Cardiac muscle cell (in vitro differentiated cells and primary cell): ENCODE measurements at regions not wholly inside any gene's neighbourhood (a gene's known extent, or its start where the extent isn't known, plus 50 kb on each side); places are given as distances from the start of the nearest gene placed in this dataset.

Experiments used
- DNase-seq, 2 donors: peaks; one replicate each; pipeline versions ENCODE4 v3.0.0 to v3.0.0-alpha.2; 2010 to 2017; ENCODE audit warnings: low read depth in 1 of 2, low spot score in 1 of 2
- H3K27ac ChIP-seq: fragments of 200-600 bp; sonication (generic); 2 replicates; pipeline ENCODE4 v1.5.1; 2016
- H3K27me3 ChIP-seq: fragments of 200-600 bp; sonication (generic); 2 replicates; pipeline ENCODE4 v1.6.0; 2016; ENCODE audit warnings: control low read depth
- H3K36me3 ChIP-seq: fragments of 200-600 bp; sonication (generic); 2 replicates; pipeline ENCODE4 v1.5.1; 2016; ENCODE audit warnings: control low read depth
- H3K4me1 ChIP-seq: fragments of 200-600 bp; sonication (generic); 2 replicates; pipeline ENCODE4 v1.8.1; 2017; ENCODE audit warnings: low read depth, mild to moderate bottlenecking, mixed run types
- H3K4me3 ChIP-seq: fragments of 200-600 bp; sonication (generic); 2 replicates; pipeline ENCODE4 v1.5.1; 2016; ENCODE audit warnings: mild to moderate bottlenecking
- H3K9me3 ChIP-seq: fragments of 200-600 bp; sonication (generic); 2 replicates; pipeline ENCODE4 v1.5.1; 2017; ENCODE audit warnings: low read depth, mild to moderate bottlenecking, control low read depth
- CTCF ChIP-seq: IDR thresholded peaks from 2 replicates; pipeline ENCODE4 v1.5.1; 2012; ENCODE audit warnings: low read depth, mild to moderate bottlenecking, low read length

- Histone ChIP-seq H3K4me1 (no peaks in the 10 kb centered on the region), H3K27me3 (peaks cover 26% of the 10 kb centered on the region), H3K4me3 (no peak overlapping the region)
Measured at GRCh38 chr17:34484193-34484733, 95.1 kb upstream of the TMEM132E start.

GRCh38 chr17:34482730-34483129 is 96.7 kb upstream of the TMEM132E start:
- DNase-seq = no peak
- no peak for TF ChIP-seq CTCF
- H3K4me3 ChIP-seq = no peak overlapping the region

More at GRCh38 chr17:34484193-34484733, 95.1 kb upstream of the TMEM132E start:
- DNase-seq = no peak
- no peaks in the 10 kb centered on the region for H3K36me3 ChIP-seq
- TF ChIP-seq CTCF = no peak
- no peak overlapping the region for H3K27ac ChIP-seq
- H3K9me3 ChIP-seq = no peaks in the 10 kb centered on the region

DNA sequence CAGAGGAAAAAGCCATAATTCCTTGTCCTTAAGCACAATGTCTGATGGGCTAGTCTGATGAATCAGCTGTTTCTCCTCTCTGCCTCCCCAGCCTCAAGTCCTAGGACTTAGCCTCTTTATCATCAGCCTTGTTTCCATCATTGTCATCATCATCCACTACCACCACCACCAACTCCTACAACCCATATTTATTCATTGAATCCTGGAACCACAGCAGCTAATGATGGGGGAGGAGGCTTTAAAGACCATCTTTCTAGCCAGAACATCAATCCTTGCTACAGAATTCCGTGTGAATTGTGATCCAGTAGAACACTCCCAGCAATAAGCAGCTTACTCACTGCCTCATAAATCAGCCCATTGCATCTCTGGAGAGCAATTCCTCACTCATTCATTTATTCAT is 97.6 kb upstream of the TMEM132E start:
- Histone ChIP-seq H3K4me3 (no peak overlapping the region), H3K4me1 (no peaks in the 10 kb centered on the region), H3K27ac (no peak overlapping the region), H3K27me3 (peaks cover 1% of the 10 kb centered on the region), H3K36me3 (no peaks in the 10 kb centered on the region), H3K9me3 (no peaks in the 10 kb centered on the region)
- no peak for DNase-seq
- no peak for TF ChIP-seq CTCF

More at GRCh38 chr17:34482730-34483129, 96.7 kb upstream of the TMEM132E start:
- Histone ChIP-seq H3K27ac (no peak overlapping the region), H3K27me3 (peaks cover 11% of the 10 kb centered on the region), H3K36me3 (no peaks in the 10 kb centered on the region), H3K9me3 (no peaks in the 10 kb centered on the region), H3K4me1 (no peaks in the 10 kb centered on the region)

DNA sequence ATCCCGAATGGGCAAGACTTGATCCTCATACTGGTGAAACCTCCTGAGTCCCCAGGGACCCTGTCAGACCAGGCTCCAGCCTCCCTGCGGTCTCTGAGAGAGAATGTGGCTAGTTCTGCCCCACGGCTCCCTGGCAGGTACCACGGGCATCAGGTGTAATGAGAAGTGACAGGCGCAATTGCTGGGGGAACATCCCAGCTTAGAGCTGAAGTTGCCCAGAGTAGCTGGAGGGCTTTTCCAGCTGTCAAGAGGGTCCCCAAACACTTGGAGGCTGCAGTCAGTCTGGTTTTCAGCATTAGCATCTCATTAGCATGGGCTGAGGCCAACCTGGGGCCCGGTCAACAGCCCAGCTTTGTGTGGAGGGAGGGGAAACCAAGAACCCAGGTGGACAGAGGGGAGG is 100.0 kb upstream of the TMEM132E start:
- DNase-seq = no peak
- Histone ChIP-seq H3K27me3 (no peaks in the 10 kb centered on the region), H3K4me1 (no peaks in the 10 kb centered on the region), H3K9me3 (no peaks in the 10 kb centered on the region), H3K27ac (no peak overlapping the region), H3K36me3 (no peaks in the 10 kb centered on the region), H3K4me3 (no peak overlapping the region)
- no peak for TF ChIP-seq CTCF

- no peaks in the 10 kb centered on the region for H3K36me3 ChIP-seq
- no peaks in the 10 kb centered on the region for H3K27me3 ChIP-seq
- H3K27ac ChIP-seq = no peak overlapping the region
- H3K4me1 ChIP-seq = no peaks in the 10 kb centered on the region
- H3K9me3 ChIP-seq = no peaks in the 10 kb centered on the region
- TF ChIP-seq CTCF = no peak
- no peak for DNase-seq
- H3K4me3 ChIP-seq = no peak overlapping the region
Measured at GRCh38 chr17:34478244-34478643, 101.1 kb upstream of the TMEM132E start.

DNA sequence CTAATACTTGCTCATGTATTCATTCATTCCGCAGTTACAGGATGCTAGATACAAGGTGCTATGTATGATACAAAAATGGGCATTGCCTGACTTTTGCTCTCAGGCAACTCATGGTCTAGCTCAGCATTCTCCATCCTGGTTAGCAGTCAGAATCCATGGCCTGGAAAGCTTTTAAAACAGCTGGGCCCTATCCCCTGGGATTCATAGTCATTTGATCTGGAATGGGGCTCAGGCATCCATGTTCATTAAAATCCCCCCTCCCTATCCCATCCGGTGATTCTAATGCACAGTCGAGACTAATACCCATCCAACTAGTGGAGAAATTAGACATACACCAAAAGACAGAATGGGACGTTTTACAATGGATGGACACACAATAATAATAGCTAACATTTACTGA is 104.1 kb upstream of the TMEM132E start:
- H3K4me1 ChIP-seq = no peaks in the 10 kb centered on the region
- H3K9me3 ChIP-seq = no peaks in the 10 kb centered on the region
- TF ChIP-seq CTCF = no peak
- no peak for DNase-seq
- no peak overlapping the region for H3K4me3 ChIP-seq
- no peaks in the 10 kb centered on the region for H3K36me3 ChIP-seq
- no peaks in the 10 kb centered on the region for H3K27me3 ChIP-seq
- no peak overlapping the region for H3K27ac ChIP-seq
